HG03135 (cell line): ENCODE measurements at regions not wholly inside any gene's neighbourhood (a gene's known extent, or its start where the extent isn't known, plus 50 kb on each side); places are given as distances from the start of the nearest gene placed in this dataset.

Experiments used
- ATAC-seq: cut with Tn5 transposase; IDR thresholded peaks from one replicate; pipeline ENCODE4 v1.9.1; 2021; ENCODE audit warnings: mild to moderate bottlenecking, moderate library complexity; ENCODE audit not compliant: unreplicated experiment

DNA sequence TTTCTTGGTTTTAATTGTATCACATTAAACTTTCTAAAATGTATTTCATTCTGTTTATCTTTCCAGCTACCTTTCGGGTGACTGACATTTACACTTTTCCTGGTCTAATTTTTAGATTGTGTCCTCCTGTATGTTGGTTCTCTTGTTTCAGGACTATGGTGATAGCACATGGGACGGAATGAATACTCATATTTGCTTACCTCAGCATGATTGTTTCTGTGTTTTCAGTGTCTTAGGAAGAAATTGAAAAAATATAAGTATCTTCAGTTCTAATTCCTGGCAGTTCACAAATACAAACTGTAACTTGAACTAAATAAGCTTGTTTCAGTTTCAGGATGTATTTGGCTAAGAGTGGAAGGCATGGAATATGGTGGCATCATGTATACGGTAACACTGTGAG is 80.1 kb upstream of the ROBO1 start:
- no peak for ATAC-seq

DNA sequence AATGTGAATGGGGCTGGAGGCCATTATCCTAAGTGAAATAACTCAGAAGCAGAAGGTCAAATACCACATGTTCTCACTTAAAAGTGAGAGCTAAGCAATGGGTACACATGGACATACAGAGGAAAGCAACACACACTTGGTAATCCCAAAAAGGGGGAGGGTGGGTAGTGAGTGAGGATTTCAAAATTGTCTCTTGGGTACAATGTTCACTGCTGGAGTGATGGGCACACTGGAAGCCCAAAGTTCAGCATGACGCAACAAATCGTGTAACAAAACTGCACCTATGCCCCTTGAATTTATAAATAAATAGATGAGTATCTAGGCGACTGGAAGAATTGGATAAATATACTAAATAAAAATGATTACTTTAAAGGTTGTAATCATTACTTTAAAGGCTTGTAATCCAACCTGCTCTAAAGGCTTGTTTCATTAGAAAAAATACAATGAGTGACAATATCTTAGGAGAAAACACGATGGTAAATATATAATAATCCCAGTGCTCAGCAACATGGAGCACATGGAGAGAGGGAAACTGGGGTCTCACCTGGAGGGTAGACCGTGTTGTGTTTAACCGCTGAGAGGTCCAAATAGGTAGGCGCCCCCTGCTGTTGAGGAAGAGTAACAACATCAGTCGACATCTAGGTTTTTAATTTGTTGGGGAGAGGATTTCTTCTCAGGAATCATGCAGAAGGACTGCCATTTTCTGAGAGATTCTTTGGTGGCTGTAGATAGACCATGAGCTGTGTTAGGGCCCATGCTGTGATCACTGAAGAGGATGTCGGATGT is 78.5 kb upstream of the ROBO1 start:
- ATAC-seq: no peak

GRCh38 chr3:79845546-79845945 is 77.7 kb upstream of the ROBO1 start:
- no peak for ATAC-seq

DNA sequence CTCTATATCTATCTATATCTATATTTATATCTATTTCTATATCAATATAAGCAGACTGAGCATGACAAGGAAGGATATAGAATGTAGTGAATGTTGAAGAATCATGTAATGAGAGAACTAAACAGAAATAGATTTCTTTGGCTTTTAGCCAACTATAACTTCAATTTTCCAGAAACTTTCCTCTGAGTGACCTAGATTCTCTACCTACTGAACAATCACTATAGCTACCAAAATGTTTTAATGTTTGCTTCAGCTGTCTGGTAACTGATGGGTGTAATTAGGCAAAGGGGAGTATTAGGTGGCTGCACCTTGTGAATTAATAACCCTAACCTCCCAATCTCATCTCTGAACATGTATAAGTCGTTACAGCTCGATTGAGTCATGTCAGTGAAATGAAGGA is 76.4 kb upstream of the ROBO1 start:
- ATAC-seq: no peak

DNA sequence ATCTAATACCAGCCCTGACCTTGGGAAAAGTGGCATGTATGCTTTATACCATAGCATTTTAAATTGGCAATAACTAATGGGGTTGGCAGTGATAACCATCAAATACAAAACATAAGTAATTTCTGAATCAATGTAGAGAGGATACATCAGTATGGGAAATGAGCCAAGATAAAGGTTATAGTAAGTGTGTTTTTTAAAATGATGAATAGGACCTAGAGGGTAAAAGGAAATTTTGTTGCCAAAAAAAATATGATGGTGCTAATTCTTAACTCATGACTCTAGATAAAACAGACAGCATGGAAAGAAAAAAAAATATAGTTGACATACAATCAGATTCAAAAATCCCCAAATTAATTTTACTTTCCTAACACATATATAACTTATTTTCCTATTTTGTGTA is 75.4 kb upstream of the ROBO1 start:
- ATAC-seq: no peak

- no peak for ATAC-seq
Measured at GRCh38 chr3:79835701-79836100, 67.9 kb upstream of the ROBO1 start.

GRCh38 chr3:79824166-79824565 is 56.4 kb upstream of the ROBO1 start:
- no peak for ATAC-seq

DNA sequence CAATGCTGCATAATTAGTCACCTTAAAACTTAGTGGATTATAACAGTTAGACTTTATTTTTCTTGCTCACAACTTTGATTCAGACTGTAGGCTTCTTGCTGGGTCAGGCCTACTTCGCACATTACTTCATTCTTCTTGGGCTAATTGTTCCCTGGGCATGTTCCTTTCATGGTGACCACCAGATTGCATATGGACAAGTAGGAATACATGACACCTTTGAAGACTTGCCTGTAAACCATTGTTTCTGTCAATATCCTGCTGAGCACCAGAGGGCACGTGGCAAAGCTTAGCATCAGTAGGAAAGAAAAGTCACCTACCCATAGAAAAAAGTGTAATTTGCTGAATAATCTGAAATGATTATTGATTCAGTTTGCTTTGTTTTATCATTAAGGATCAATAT is 54.3 kb upstream of the ROBO1 start:
- no peak for ATAC-seq

DNA sequence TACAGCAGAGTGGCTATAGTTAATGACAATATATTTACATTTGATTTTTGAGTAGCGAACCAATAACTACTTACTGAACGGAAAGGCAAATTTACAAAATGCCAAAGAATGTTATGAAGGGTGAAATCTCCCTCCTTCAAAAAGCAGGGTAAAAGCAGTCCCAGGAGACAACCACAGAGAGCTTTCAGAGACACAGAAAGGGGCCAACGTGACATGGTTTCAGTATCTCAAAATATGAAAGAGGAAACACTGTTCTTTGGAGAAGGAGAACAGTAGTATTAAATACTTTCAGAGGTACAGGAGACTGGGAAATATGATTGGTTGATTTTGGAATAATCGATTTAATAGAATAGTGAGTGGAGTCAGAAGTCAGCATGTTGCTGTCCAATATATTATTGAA is 52.3 kb upstream of the ROBO1 start:
- ATAC-seq: no peak

GRCh38 chr3:79818015-79818414 is 50.2 kb upstream of the ROBO1 start:
- ATAC-seq: no peak
